ENCODE measurements at regions not wholly inside any gene's neighbourhood (a gene's known extent, or its start where the extent isn't known, plus 50 kb on each side); places are given as distances from the start of the nearest gene placed in this dataset.

DNA sequence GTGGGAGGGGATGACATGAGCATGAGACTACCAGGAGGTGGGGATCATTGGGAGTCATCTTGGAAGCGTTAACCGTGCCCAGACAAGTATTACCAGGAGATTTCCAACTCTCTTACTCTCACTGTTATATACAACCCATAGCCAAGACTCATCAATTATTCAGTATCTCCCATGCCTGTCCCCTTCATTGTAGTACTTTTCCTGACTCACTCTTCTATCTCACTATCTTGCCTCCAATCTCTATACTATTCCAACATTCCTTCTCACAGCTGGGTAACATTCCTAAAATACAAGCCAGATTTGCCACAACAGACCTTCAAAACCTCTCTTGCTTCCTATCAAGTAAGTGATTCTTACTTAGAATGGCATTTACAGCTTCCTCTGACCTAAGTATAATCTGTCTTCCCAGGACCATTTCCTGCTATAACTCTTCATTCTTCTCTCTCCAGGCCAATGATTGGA is 226.3 kb upstream of the SMLR1 start:
- TF ChIP-seq, protein P1, sequence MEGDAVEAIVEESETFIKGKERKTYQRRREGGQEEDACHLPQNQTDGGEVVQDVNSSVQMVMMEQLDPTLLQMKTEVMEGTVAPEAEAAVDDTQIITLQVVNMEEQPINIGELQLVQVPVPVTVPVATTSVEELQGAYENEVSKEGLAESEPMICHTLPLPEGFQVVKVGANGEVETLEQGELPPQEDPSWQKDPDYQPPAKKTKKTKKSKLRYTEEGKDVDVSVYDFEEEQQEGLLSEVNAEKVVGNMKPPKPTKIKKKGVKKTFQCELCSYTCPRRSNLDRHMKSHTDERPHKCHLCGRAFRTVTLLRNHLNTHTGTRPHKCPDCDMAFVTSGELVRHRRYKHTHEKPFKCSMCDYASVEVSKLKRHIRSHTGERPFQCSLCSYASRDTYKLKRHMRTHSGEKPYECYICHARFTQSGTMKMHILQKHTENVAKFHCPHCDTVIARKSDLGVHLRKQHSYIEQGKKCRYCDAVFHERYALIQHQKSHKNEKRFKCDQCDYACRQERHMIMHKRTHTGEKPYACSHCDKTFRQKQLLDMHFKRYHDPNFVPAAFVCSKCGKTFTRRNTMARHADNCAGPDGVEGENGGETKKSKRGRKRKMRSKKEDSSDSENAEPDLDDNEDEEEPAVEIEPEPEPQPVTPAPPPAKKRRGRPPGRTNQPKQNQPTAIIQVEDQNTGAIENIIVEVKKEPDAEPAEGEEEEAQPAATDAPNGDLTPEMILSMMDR (conservative IDR thresholded peaks at IDR 0.05; ENCODE audit: control insufficient read depth, insufficient read depth, low read depth, low read length): no peak
- H3K4me3 ChIP-seq (ENCODE audit: control insufficient read depth, low read depth, low read length): no peak overlapping the region
- DNase-seq (ENCODE audit: low read depth): peak; percentile 80

DNA sequence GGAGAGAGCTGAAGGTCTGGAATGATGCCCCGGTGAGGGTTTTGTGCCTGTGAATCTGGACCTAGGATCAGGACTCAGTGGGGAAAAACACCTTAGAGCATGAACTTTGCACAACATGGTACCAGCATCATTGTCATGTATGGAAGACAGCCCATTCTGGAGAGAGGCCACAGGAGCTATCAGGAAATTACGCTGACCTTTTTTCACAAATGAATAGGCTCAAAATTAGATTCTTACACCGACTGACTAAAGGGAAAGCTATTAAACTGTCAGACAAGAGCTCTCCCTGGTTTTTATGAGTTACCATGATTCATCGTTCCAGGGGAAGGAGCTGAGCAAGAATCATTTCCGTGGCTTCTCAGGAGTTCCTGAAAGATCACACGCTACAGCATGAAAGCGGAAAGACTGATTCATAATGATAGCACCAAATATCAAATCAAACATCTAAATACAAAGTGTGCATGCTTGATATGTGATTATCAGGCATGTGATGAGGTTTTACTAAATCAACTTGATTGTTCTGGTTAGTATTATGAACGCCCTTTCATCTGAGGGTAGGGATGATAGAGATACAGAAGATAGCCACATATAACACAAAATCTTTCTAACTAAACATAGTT is 224.9 kb upstream of the SMLR1 start:
- TF ChIP-seq, protein P1 (conservative IDR thresholded peaks at IDR 0.05; ENCODE audit: control insufficient read depth, insufficient read depth, low read depth, low read length): no peak
- no peak overlapping the region for H3K4me3 ChIP-seq (ENCODE audit: control insufficient read depth, low read depth, low read length)
- peak; percentile 97 for DNase-seq (ENCODE audit: low read depth)

DNA sequence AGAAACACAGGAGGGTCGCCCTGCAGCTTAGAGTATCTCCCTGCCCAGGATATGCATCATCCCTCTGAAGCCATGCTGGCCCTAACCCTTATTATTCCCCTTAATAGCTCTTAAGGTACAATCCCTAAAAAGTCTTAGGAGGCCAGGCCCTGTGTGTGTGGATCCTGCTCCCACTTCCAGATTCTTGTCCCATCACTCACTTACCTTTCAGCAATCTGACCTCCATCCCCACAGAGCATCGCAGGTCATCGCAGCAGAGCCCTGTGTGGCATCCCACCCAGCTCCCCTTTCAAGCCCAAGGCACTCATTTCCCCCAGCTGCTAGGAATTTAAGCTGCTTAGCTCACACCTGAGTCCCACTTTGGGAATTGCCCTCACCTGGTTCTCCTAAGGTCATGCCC is 223.8 kb upstream of the SMLR1 start:
- no peak for DNase-seq (ENCODE audit: low read depth)
- H3K4me3 ChIP-seq (ENCODE audit: control insufficient read depth, low read depth, low read length): no peak overlapping the region
- TF ChIP-seq, protein P1 (conservative IDR thresholded peaks at IDR 0.05; ENCODE audit: control insufficient read depth, insufficient read depth, low read depth, low read length): no peak

DNA sequence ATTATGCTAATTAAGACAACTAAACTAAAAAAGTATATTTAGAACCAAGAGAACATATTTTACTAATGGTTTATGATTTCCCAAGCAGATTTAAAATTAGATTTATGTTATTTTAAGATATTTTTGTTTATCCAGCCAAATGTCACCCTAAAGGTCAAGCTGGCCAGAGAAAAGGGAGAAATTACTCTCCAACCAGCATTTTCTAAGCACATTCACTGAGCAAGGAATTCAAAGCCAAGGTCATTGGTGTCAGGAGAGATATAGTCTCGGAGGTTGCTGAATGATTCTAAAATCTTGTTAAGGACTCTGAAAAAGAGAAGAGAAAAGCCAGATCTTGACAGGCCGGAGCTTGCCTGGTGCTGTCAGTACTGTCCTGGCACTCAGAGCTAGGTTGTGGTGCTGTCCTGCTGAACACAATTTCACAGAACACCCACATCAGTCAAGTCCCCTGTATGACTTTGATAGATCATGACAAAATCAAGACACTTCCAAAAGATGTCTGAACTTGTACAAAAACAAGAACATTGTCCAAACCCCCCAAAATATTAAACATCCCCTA is 222.3 kb upstream of the SMLR1 start:
- no peak for DNase-seq (ENCODE audit: low read depth)
- TF ChIP-seq, protein P1 (conservative IDR thresholded peaks at IDR 0.05; ENCODE audit: control insufficient read depth, insufficient read depth, low read depth, low read length): no peak
- H3K4me3 ChIP-seq (ENCODE audit: control insufficient read depth, low read depth, low read length): no peak overlapping the region

DNA sequence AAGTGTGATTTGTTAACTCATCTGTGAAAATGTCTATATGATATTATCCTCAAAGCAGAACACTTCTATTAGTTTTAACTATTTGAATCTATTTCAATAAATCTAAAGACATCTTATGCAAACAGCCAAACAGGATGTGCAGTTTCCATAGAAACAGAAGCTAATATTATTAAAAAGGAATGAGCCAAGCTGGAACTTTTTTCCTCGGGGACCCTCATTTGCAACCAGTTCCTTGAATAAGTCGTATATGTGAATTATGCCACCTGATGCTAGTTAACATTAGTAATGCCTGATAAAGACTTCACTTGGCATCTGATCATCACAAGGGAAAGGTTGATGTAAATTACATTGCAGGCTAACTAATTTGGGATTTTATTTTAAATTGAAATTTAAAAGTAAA is 216.9 kb upstream of the SMLR1 start:
- DNase-seq (ENCODE audit: low read depth): no peak
- TF ChIP-seq, protein P1 (conservative IDR thresholded peaks at IDR 0.05; ENCODE audit: control insufficient read depth, insufficient read depth, low read depth, low read length): no peak
- H3K4me3 ChIP-seq (ENCODE audit: control insufficient read depth, low read depth, low read length): no peak overlapping the region

DNA sequence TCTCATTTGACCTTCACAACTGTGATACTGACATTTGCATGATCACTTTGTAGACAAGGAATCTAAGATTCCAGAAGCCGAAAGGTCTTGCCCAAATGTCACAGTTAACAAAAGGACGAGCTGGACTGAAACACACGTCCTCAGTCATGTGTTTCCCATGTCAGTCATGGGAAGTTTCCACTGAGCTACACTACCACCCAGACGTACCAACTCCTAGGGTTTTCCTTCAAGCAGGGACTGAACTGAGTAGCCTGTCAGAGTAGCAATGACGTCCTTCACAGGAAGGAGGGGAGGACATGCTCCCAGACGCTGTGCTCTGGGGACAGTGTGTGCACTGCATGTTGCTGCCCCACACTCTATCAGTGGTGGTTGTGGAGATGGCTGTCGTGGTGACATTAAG is 215.8 kb upstream of the SMLR1 start:
- no peak overlapping the region for H3K4me3 ChIP-seq (ENCODE audit: control insufficient read depth, low read depth, low read length)

More for the DNA sequence above, 215.8 kb upstream of the SMLR1 start:
- TF ChIP-seq, protein P1 (conservative IDR thresholded peaks at IDR 0.05; ENCODE audit: control insufficient read depth, insufficient read depth, low read depth, low read length): no peak
- DNase-seq (ENCODE audit: low read depth): no peak

Data from fibroblast of mammary gland (primary cell).